ENCODE measurements at regions not wholly inside any gene's neighbourhood (a gene's known extent, or its start where the extent isn't known, plus 50 kb on each side); places are given as distances from the start of the nearest gene placed in this dataset.

DNA sequence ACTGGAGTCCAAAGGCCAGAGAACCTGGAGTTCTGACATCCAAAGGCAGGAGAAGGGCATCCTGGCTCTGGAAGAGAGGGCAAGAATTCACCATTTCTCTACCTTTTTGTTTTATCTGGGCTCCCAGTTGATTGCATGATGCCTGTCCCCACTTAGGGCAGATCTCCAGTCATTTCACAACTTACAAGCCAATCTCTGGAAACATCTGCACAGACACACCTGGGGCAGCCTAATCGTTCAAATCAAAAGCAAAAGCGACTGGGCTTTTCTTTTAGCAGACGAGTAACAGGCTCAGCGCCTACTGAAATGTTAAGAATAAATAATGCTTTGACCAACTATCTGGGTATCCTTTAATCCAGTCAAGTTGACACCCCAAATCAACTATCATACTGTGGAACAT is 136.0 kb upstream of the NPY2R start:
- no peak overlapping the region for H3K18ac ChIP-seq (ENCODE audit: low read length)
- H2BK12ac ChIP-seq (ENCODE audit: low read length): no peak overlapping the region
- H3K27ac ChIP-seq (ENCODE audit: low read depth, low read length): no peak overlapping the region
- no peak overlapping the region for H3K4me3 ChIP-seq (ENCODE audit: low read depth, low read length)
- H3K9ac ChIP-seq (ENCODE audit: low read length): no peak overlapping the region
- H3K27me3 ChIP-seq (ENCODE audit: insufficient read depth, low read length): no peaks in the 10 kb centered on the region
- no peak overlapping the region for H2AFZ ChIP-seq (ENCODE audit: insufficient read depth, low read length, poor library complexity)
- H3K36me3 ChIP-seq (ENCODE audit: control insufficient read depth in 1 of 2, insufficient read depth in 2 of 2, low read length in 2 of 2): no peaks in the 10 kb centered on the region
- H3K4ac ChIP-seq (ENCODE audit: low read depth, low read length): no peak overlapping the region
- H4K91ac ChIP-seq (ENCODE audit: low read depth, low read length): no peak overlapping the region
- no peak overlapping the region for H2BK120ac ChIP-seq (ENCODE audit: insufficient read depth, low read length, poor library complexity)
- H3K14ac ChIP-seq (ENCODE audit: low read length): no peak overlapping the region
- H3K23ac ChIP-seq (ENCODE audit: low read length): no peak overlapping the region
- H3K79me1 ChIP-seq (ENCODE audit: low read length): no peaks in the 10 kb centered on the region
- no peak for DNase-seq
- WGBS (ENCODE audit: extremely low coverage, insufficient coverage, insufficient read length): no CpG with 5 or more reads among the region's 4 CpGs
- H3K4me2 ChIP-seq (ENCODE audit: low read length): no peak overlapping the region
- no peaks in the 10 kb centered on the region for H3K4me1 ChIP-seq (ENCODE audit: control insufficient read depth in 1 of 2, insufficient read depth in 2 of 2, low read length in 2 of 2)
- no peaks in the 10 kb centered on the region for H3K79me2 ChIP-seq (ENCODE audit: control insufficient read depth, insufficient read depth, low read length, poor library complexity)
- no peak overlapping the region for H4K12ac ChIP-seq (ENCODE audit: low read depth, low read length)
- H2AK5ac ChIP-seq (ENCODE audit: low read length): no peak overlapping the region
- H4K8ac ChIP-seq (ENCODE audit: low read depth, low read length): no peak overlapping the region
- H3K9me3 ChIP-seq (ENCODE audit: insufficient read depth, low read depth, low read length): no peaks in the 10 kb centered on the region
- no peak overlapping the region for H2BK5ac ChIP-seq (ENCODE audit: low read depth, low read length, poor library complexity)

DNA sequence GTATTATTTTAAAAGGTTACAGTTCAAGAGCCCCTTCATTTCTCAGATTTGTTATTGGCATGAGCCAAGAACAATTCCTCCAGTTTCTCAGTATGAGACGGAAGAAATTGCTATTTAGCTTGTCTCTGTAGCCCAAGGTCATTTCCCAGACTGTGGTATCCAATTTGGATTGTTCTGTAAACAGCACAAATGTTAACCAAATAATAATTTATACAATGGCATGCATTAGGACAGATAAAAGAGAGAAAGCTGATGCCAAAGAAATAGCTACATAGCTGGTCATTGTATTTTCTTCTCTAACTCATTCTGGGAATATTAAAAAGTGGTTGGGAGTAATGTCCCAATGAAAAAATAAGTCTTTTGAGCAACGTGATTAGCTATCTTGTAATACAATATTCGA is 134.6 kb upstream of the NPY2R start:
- Histone ChIP-seq H3K79me1 (ENCODE audit: low read length) (no peaks in the 10 kb centered on the region), H3K4me2 (ENCODE audit: low read length) (no peak overlapping the region), H3K18ac (ENCODE audit: low read length) (no peak overlapping the region), H3K4me3 (ENCODE audit: low read depth, low read length) (no peak overlapping the region), H3K23ac (ENCODE audit: low read length) (no peak overlapping the region), H4K8ac (ENCODE audit: low read depth, low read length) (no peak overlapping the region), H3K79me2 (ENCODE audit: control insufficient read depth, insufficient read depth, low read length, poor library complexity) (no peaks in the 10 kb centered on the region), H2AK5ac (ENCODE audit: low read length) (no peak overlapping the region), H3K4me1 (ENCODE audit: control insufficient read depth in 1 of 2, insufficient read depth in 2 of 2, low read length in 2 of 2) (no peaks in the 10 kb centered on the region), H2BK120ac (ENCODE audit: insufficient read depth, low read length, poor library complexity) (no peak overlapping the region), H4K91ac (ENCODE audit: low read depth, low read length) (no peak overlapping the region), H2AFZ (ENCODE audit: insufficient read depth, low read length, poor library complexity) (no peak overlapping the region), H3K4ac (ENCODE audit: low read depth, low read length) (no peak overlapping the region), H3K9me3 (ENCODE audit: insufficient read depth, low read depth, low read length) (no peaks in the 10 kb centered on the region), H3K27ac (ENCODE audit: low read depth, low read length) (no peak overlapping the region), H3K9ac (ENCODE audit: low read length) (no peak overlapping the region), H3K27me3 (ENCODE audit: insufficient read depth, low read length) (no peaks in the 10 kb centered on the region), H3K36me3 (ENCODE audit: control insufficient read depth in 1 of 2, insufficient read depth in 2 of 2, low read length in 2 of 2) (no peaks in the 10 kb centered on the region), H3K14ac (ENCODE audit: low read length) (no peak overlapping the region), H2BK5ac (ENCODE audit: low read depth, low read length, poor library complexity) (no peak overlapping the region), H2BK12ac (ENCODE audit: low read length) (no peak overlapping the region), H4K12ac (ENCODE audit: low read depth, low read length) (no peak overlapping the region)
- WGBS (ENCODE audit: extremely low coverage, insufficient coverage, insufficient read length): no CpG with 5 or more reads among the region's 3 CpGs
- DNase-seq: no peak

DNA sequence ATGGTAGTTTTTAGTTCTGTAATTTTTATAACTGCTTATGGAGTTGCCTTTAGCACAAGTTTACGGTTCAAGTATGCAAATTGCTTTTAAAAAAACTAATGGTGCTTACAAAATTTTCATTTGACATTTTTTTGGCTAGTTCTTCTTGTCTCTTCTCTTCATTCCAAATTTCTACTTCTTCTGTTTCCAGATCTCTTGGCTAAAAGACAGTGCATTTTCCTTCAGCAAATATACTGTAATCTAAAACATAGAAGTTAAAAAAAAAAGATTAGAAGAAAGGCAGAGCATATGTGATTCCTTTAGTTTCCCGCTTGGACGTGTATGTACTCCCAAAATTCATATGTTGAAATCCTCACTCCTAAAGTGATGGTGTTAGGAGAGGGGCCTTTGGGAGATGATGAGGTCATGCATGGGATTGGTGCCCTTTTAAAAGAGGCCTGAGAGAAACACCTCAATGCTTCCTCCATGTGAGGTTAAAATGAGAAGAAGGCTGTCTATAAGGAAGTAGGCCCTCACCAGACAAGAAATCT is 132.1 kb upstream of the NPY2R start:
- Histone ChIP-seq H2AFZ (ENCODE audit: insufficient read depth, low read length, poor library complexity) (no peak overlapping the region), H3K27me3 (ENCODE audit: insufficient read depth, low read length) (no peaks in the 10 kb centered on the region), H3K79me2 (ENCODE audit: control insufficient read depth, insufficient read depth, low read length, poor library complexity) (no peaks in the 10 kb centered on the region), H2AK5ac (ENCODE audit: low read length) (no peak overlapping the region), H3K4me2 (ENCODE audit: low read length) (no peak overlapping the region), H3K9ac (ENCODE audit: low read length) (no peak overlapping the region), H2BK120ac (ENCODE audit: insufficient read depth, low read length, poor library complexity) (no peak overlapping the region), H3K27ac (ENCODE audit: low read depth, low read length) (no peak overlapping the region), H3K23ac (ENCODE audit: low read length) (no peak overlapping the region), H4K91ac (ENCODE audit: low read depth, low read length) (no peak overlapping the region), H4K8ac (ENCODE audit: low read depth, low read length) (no peak overlapping the region), H3K14ac (ENCODE audit: low read length) (no peak overlapping the region), H3K79me1 (ENCODE audit: low read length) (no peaks in the 10 kb centered on the region), H3K18ac (ENCODE audit: low read length) (no peak overlapping the region), H4K12ac (ENCODE audit: low read depth, low read length) (no peak overlapping the region), H2BK5ac (ENCODE audit: low read depth, low read length, poor library complexity) (no peak overlapping the region), H3K9me3 (ENCODE audit: insufficient read depth, low read depth, low read length) (no peaks in the 10 kb centered on the region), H3K4ac (ENCODE audit: low read depth, low read length) (no peak overlapping the region), H3K4me3 (ENCODE audit: low read depth, low read length) (no peak overlapping the region), H2BK12ac (ENCODE audit: low read length) (no peak overlapping the region), H3K4me1 (ENCODE audit: control insufficient read depth in 1 of 2, insufficient read depth in 2 of 2, low read length in 2 of 2) (no peaks in the 10 kb centered on the region), H3K36me3 (ENCODE audit: control insufficient read depth in 1 of 2, insufficient read depth in 2 of 2, low read length in 2 of 2) (no peaks in the 10 kb centered on the region)
- no peak for DNase-seq
- no CpG with 5 or more reads among the region's 3 CpGs for WGBS (ENCODE audit: extremely low coverage, insufficient coverage, insufficient read length)

DNA sequence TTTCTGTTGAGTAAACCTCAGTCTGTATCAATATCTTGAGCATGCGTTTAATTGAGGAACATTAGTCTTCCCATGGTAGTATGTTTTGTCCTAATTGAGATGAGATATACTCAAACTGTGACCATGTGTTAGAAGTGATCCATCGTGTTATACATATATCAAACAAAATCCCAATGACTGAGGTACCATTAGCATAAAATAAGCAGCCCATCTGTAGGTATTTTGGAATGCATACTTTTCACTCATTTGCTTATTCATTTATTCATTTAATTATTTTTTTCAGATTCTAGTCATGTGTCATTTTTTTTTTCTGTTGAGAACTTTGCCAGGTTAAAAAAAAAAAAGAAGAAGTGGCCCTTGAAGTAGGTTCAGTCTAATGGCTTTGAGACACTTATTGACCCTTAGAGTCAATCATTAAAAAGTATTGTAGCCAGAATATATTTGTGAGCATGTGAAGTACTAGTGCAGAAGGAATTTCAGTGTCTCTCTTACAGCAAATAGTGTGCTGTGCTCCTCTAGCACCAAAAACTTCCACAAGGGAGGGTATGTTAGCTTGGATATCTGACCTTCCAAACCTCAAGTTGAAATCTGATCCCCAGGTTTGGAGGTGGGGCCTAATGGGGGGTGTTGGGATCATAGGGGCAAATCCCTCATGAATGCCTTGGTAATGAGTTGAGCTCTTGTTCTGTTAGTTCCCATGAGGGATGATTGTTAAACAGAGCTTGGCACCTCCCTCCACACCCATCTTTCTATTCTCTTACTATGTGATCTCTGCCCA is 130.8 kb upstream of the NPY2R start:
- H4K8ac ChIP-seq (ENCODE audit: low read depth, low read length): no peak overlapping the region
- H2AFZ ChIP-seq (ENCODE audit: insufficient read depth, low read length, poor library complexity): no peak overlapping the region
- no peak overlapping the region for H3K14ac ChIP-seq (ENCODE audit: low read length)
- H2AK5ac ChIP-seq (ENCODE audit: low read length): no peak overlapping the region
- no peaks in the 10 kb centered on the region for H3K4me1 ChIP-seq (ENCODE audit: control insufficient read depth in 1 of 2, insufficient read depth in 2 of 2, low read length in 2 of 2)
- H3K4ac ChIP-seq (ENCODE audit: low read depth, low read length): no peak overlapping the region
- no peak overlapping the region for H3K9ac ChIP-seq (ENCODE audit: low read length)
- no peak overlapping the region for H2BK5ac ChIP-seq (ENCODE audit: low read depth, low read length, poor library complexity)
- H3K36me3 ChIP-seq (ENCODE audit: control insufficient read depth in 1 of 2, insufficient read depth in 2 of 2, low read length in 2 of 2): no peaks in the 10 kb centered on the region
- H3K79me1 ChIP-seq (ENCODE audit: low read length): no peaks in the 10 kb centered on the region
- no peaks in the 10 kb centered on the region for H3K9me3 ChIP-seq (ENCODE audit: insufficient read depth, low read depth, low read length)
- no peak overlapping the region for H3K18ac ChIP-seq (ENCODE audit: low read length)
- H3K23ac ChIP-seq (ENCODE audit: low read length): no peak overlapping the region
- no peak overlapping the region for H4K91ac ChIP-seq (ENCODE audit: low read depth, low read length)
- H2BK12ac ChIP-seq (ENCODE audit: low read length): no peak overlapping the region
- WGBS (ENCODE audit: extremely low coverage, insufficient coverage, insufficient read length): no CpG with 5 or more reads among the region's 2 CpGs
- no peak overlapping the region for H2BK120ac ChIP-seq (ENCODE audit: insufficient read depth, low read length, poor library complexity)
- no peak overlapping the region for H4K12ac ChIP-seq (ENCODE audit: low read depth, low read length)
- no peak for DNase-seq
- H3K27ac ChIP-seq (ENCODE audit: low read depth, low read length): no peak overlapping the region
- H3K4me2 ChIP-seq (ENCODE audit: low read length): no peak overlapping the region
- no peaks in the 10 kb centered on the region for H3K79me2 ChIP-seq (ENCODE audit: control insufficient read depth, insufficient read depth, low read length, poor library complexity)
- no peaks in the 10 kb centered on the region for H3K27me3 ChIP-seq (ENCODE audit: insufficient read depth, low read length)
- no peak overlapping the region for H3K4me3 ChIP-seq (ENCODE audit: low read depth, low read length)
